Endothelial cell of umbilical vein (primary cell): ENCODE measurements at regions not wholly inside any gene's neighbourhood (a gene's known extent, or its start where the extent isn't known, plus 50 kb on each side); places are given as distances from the start of the nearest gene placed in this dataset.

Source experiments
- BruUV-seq: library from RNA; stranded (reverse); fragments of 400-500 nt; replicated peaks from 2 replicates; lab custom pipeline; 2021; lab: Mats Ljungman, UMichigan
- CTCF ChIA-PET: fragments of 300-600, 350-600 bp; sonication (Branson Sonifier 250); formaldehyde crosslinking; loops from one replicate; lab custom pipeline; 2021; ENCODE audit warnings: antibody characterized with exemption, inconsistent platforms; lab: Charles Lee
- POLR2A ChIA-PET: fragments of 300-600, 350-600 bp; sonication (Branson Sonifier 250); formaldehyde crosslinking; loops from one replicate; lab custom pipeline; 2021; ENCODE audit warnings: antibody characterized with exemption, inconsistent platforms; lab: Charles Lee
- DNase-seq: peaks from one replicate; pipeline ENCODE4 v3.0.0-alpha.2; 2011; ENCODE audit warnings: low read depth, low spot score
- FAIRE-seq: peaks from 2 replicates; lab custom pipeline; 2011; peaks lifted over from hg19 to GRCh38; lab: Jason Lieb, UNC
- H2AFZ ChIP-seq: 2 replicates; pipeline ENCODE4 v1.6.0; 2012; ENCODE audit warnings: low read depth, low read length, control low read depth, inconsistent platforms
- H3K27ac ChIP-seq: 2 replicates; pipeline ENCODE4 v1.5.1; 2011; ENCODE audit warnings: low read depth, mild to moderate bottlenecking, control low read depth, low read length, moderate library complexity; ENCODE audit not compliant: insufficient read depth
- H3K27me3 ChIP-seq, 2 experiments: 2 replicates each; pipeline versions ENCODE4 v1.6.0 to v1.6.1; 2011; ENCODE audit warnings: low read length in 2 of 2, mixed read lengths in 1 of 2; ENCODE audit not compliant: control insufficient read depth in 2 of 2, insufficient read depth in 2 of 2
- H3K36me3 ChIP-seq, 2 experiments: 2 replicates in 1 of 2; 3 replicates in 1 of 2; pipeline ENCODE4 v1.5.1; 2011; ENCODE audit warnings: low read length in 2 of 2, mild to moderate bottlenecking in 1 of 2, moderate library complexity in 1 of 2; ENCODE audit not compliant: control insufficient read depth in 2 of 2, insufficient read depth in 2 of 2; ENCODE audit errors: extremely low read depth in 1 of 2
- H3K4me1 ChIP-seq: 3 replicates; pipeline ENCODE4 v1.5.1; 2011; ENCODE audit warnings: mild to moderate bottlenecking, low read length; ENCODE audit not compliant: control insufficient read depth, insufficient read depth; ENCODE audit errors: extremely low read depth
- H3K4me2 ChIP-seq: 2 replicates; pipeline ENCODE4 v1.6.1; 2011; ENCODE audit warnings: low read length, control low read depth, mixed read lengths; ENCODE audit not compliant: insufficient read depth
- H3K4me3 ChIP-seq, 3 experiments: fragments of 200-600 bp in 1 of 3; sonication (generic), shearing (Covaris generic) in 1 of 3; replicated peaks in 1 of 3; 2 replicates each; pipeline ENCODE4 v1.5.1; 2011 to 2016; ENCODE audit warnings: control low read depth in 3 of 3, low read length in 3 of 3, mild to moderate bottlenecking in 2 of 3, inconsistent platforms in 1 of 3, low read depth in 1 of 3, moderate library complexity in 1 of 3; ENCODE audit not compliant: insufficient read depth in 1 of 3
- H3K79me2 ChIP-seq: 2 replicates; pipeline ENCODE4 v1.6.0; 2012; ENCODE audit warnings: low read length, inconsistent platforms; ENCODE audit not compliant: control insufficient read depth, insufficient read depth
- H3K9ac ChIP-seq: replicated peaks from 2 replicates; pipeline ENCODE3; 2011; ENCODE audit warnings: low read length, control low read depth; ENCODE audit not compliant: insufficient read depth; ENCODE audit errors: extremely low read depth
- H3K9me1 ChIP-seq: replicated peaks from 3 replicates; pipeline ENCODE4 v1.6.0; 2011; ENCODE audit warnings: mild to moderate bottlenecking, low read length; ENCODE audit not compliant: control insufficient read depth, insufficient read depth; ENCODE audit errors: extremely low read depth
- H3K9me3 ChIP-seq: replicated peaks from 2 replicates; pipeline ENCODE4 v1.5.1; 2012; ENCODE audit warnings: low read length, inconsistent platforms; ENCODE audit not compliant: control insufficient read depth, insufficient read depth
- H4K20me1 ChIP-seq: replicated peaks from 2 replicates; pipeline ENCODE3; 2011; ENCODE audit warnings: mild to moderate bottlenecking, low read length; ENCODE audit not compliant: control insufficient read depth, insufficient read depth; ENCODE audit errors: extremely low read depth
- CTCF ChIP-seq, 2 donors: IDR thresholded peaks; 1 replicate in 1 of 2; 2 replicates in 1 of 2; pipeline ENCODE4 v1.5.1; 2011; ENCODE audit warnings: low read length in 2 of 2, mild to moderate bottlenecking in 2 of 2, moderate library complexity in 2 of 2, control low read depth in 1 of 2, inconsistent platforms in 1 of 2, low read depth in 1 of 2; ENCODE audit not compliant: insufficient read depth in 1 of 2; ENCODE audit errors: extremely low read depth in 1 of 2
- EZH2 ChIP-seq: IDR thresholded peaks from 2 replicates; pipeline ENCODE4 v1.6.1; 2012; ENCODE audit warnings: borderline replicate concordance, low read depth, mild to moderate bottlenecking, moderate library complexity, low read length, inconsistent platforms; ENCODE audit not compliant: severe bottlenecking
- FOS ChIP-seq: IDR thresholded peaks from 2 replicates; pipeline ENCODE4 v1.6.1; 2011; ENCODE audit warnings: mild to moderate bottlenecking, low read length, moderate library complexity, borderline replicate concordance; ENCODE audit not compliant: insufficient read depth
- GATA2 ChIP-seq: IDR thresholded peaks from 2 replicates; pipeline ENCODE4 v1.7.0; 2011; ENCODE audit warnings: low read depth, mild to moderate bottlenecking, moderate library complexity, mixed read lengths, low read length; ENCODE audit not compliant: insufficient read length, insufficient read depth
- JUN ChIP-seq: IDR thresholded peaks from 2 replicates; pipeline ENCODE4 v1.6.1; 2011; ENCODE audit warnings: borderline replicate concordance, low read depth; ENCODE audit not compliant: insufficient read length, insufficient read depth
- MAX ChIP-seq: IDR thresholded peaks from 2 replicates; pipeline ENCODE4 v1.6.1; 2011; ENCODE audit not compliant: insufficient read depth, insufficient read length
- MYC ChIP-seq: IDR thresholded peaks from one replicate; pipeline ENCODE4 v1.6.1; 2011; ENCODE audit warnings: mild to moderate bottlenecking, low read depth, low read length
- POLR2A ChIP-seq: IDR thresholded peaks from 2 replicates; pipeline ENCODE4 v1.6.1; 2012; ENCODE audit warnings: low read depth, mild to moderate bottlenecking, control low read depth, low read length
- POLR2AphosphoS5 ChIP-seq: IDR thresholded peaks from 2 replicates; pipeline ENCODE4 v1.6.1; 2012; ENCODE audit warnings: low read depth, mild to moderate bottlenecking, control low read depth, low read length, moderate library complexity; ENCODE audit not compliant: insufficient read depth
- dilution Hi-C: fragments of 300-500 bp; cut with MboI; formaldehyde crosslinking; loops from one replicate; pipeline ENCODE4 v1.15.0; 2019; ENCODE audit warnings: low sequenced_read_pairs; ENCODE audit not compliant: extremely low pct_ligation_motif_present
- intact Hi-C: fragments of 100-400 bp; cut with micrococcal nuclease; formaldehyde crosslinking; loops from one replicate; pipeline ENCODE4 v1.10.0; 2022

- POLR2A ChIA-PET, result no interaction called here
- FAIRE-seq, result no peak
- Histone ChIP-seq H3K79me2 (no peaks in the 10 kb centered on the region), H4K20me1 (no peaks in the 10 kb centered on the region), H3K4me2 (no peak overlapping the region), H3K9me1 (no peaks in the 10 kb centered on the region), H2AFZ (no peak overlapping the region), H3K4me3 (no peak overlapping the region), H3K4me1 (no peaks in the 10 kb centered on the region), H3K9me3 (no peaks in the 10 kb centered on the region), H3K36me3 (no peaks in the 10 kb centered on the region), H3K9ac (no peak overlapping the region), H3K27ac (no peak overlapping the region), H3K27me3 (peaks cover 0 to 4% of the 10 kb centered on the region in 2 experiments)
- intact Hi-C loops, result no loop called here
- no peak for TF ChIP-seq FOS
- no peak for TF ChIP-seq JUN
- no peak for TF ChIP-seq POLR2A
- TF ChIP-seq MYC, result no peak
- TF ChIP-seq MAX, result no peak
- TF ChIP-seq CTCF (IDR thresholded peaks at IDR 0.05; ENCODE audit: extremely low read depth in 1 of 2, insufficient read depth in 1 of 2, low read depth in 1 of 2, low read length in 2 of 2), result no peak
- no peak for TF ChIP-seq EZH2
- no peak for TF ChIP-seq POLR2AphosphoS5
- TF ChIP-seq GATA2, result no peak
- dilution Hi-C loops, result no loop called here
- BruUV-seq, result no TSS peak
- CTCF ChIA-PET, result interaction anchor here (0.8 to 7.5 kb wide), 3 partner anchors 35 to 202 kb away, joined by 3 to 59 read pairs (median 3); no protein-coding TSS in a partner anchor
- DNase-seq, result no peak
These were observed 231.0 kb downstream of the METTL4 start for GRCh38 chr18:2340335-2340734.
